H9 (cell line): ENCODE measurements at regions not wholly inside any gene's neighbourhood (a gene's known extent, or its start where the extent isn't known, plus 50 kb on each side); places are given as distances from the start of the nearest gene placed in this dataset.

Experiments used
- DNase-seq: peaks from one replicate; pipeline ENCODE4 v3.0.0-alpha.2; 2017
- H2AFZ ChIP-seq: one replicate; pipeline ENCODE4 v1.6.1; 2013; ENCODE audit warnings: mild to moderate bottlenecking, low read length, control low read depth, moderate library complexity
- H2AK5ac ChIP-seq: 2 replicates; pipeline ENCODE4 v1.6.1; 2013; ENCODE audit warnings: low read length, control low read depth, mixed read lengths; ENCODE audit not compliant: insufficient read length
- H2BK120ac ChIP-seq: one replicate; pipeline ENCODE4 v1.6.1; 2013; ENCODE audit warnings: low read depth, mild to moderate bottlenecking, low read length, control low read depth, inconsistent platforms; ENCODE audit not compliant: poor library complexity, severe bottlenecking
- H2BK12ac ChIP-seq: 2 replicates; pipeline ENCODE4 v1.6.1; 2013; ENCODE audit warnings: low read length, control low read depth, mixed read lengths, low read depth; ENCODE audit not compliant: insufficient read length
- H2BK15ac ChIP-seq: 2 replicates; pipeline ENCODE4 v1.6.1; 2013; ENCODE audit warnings: low read depth, low read length, control low read depth
- H2BK20ac ChIP-seq: one replicate; pipeline ENCODE4 v1.6.1; 2013; ENCODE audit warnings: low read depth, mild to moderate bottlenecking, low read length, control low read depth, inconsistent platforms; ENCODE audit not compliant: poor library complexity, severe bottlenecking
- H2BK5ac ChIP-seq: 2 replicates; pipeline ENCODE4 v1.6.1; 2013; ENCODE audit warnings: low read length, control low read depth, mixed read lengths; ENCODE audit not compliant: insufficient read length
- H3K14ac ChIP-seq: 2 replicates; pipeline ENCODE4 v1.6.1; 2013; ENCODE audit warnings: low read length, control low read depth; ENCODE audit not compliant: insufficient read depth
- H3K18ac ChIP-seq: 2 replicates; pipeline ENCODE4 v1.6.1; 2013; ENCODE audit warnings: low read depth, mild to moderate bottlenecking, mixed read lengths, low read length, control low read depth; ENCODE audit not compliant: insufficient read length
- H3K23ac ChIP-seq: 2 replicates; pipeline ENCODE4 v1.6.1; 2013; ENCODE audit warnings: low read length, control low read depth, mixed read lengths, low read depth; ENCODE audit not compliant: insufficient read length
- H3K23me2 ChIP-seq: 2 replicates; pipeline ENCODE4 v1.6.1; 2013; ENCODE audit warnings: low read depth, mild to moderate bottlenecking, mixed read lengths, low read length, control low read depth; ENCODE audit not compliant: insufficient read length, poor library complexity, severe bottlenecking
- H3K27ac ChIP-seq: 2 replicates; pipeline ENCODE4 v1.5.1; 2013; ENCODE audit warnings: low read length, control low read depth, mixed read lengths, low read depth; ENCODE audit not compliant: insufficient read length
- H3K27me3 ChIP-seq: 2 replicates; pipeline ENCODE4 v1.6.1; 2013; ENCODE audit warnings: low read length, control low read depth, inconsistent platforms; ENCODE audit not compliant: insufficient read depth
- H3K4ac ChIP-seq: 2 replicates; pipeline ENCODE4 v1.6.1; 2013; ENCODE audit warnings: low read depth, mild to moderate bottlenecking, control low read depth, inconsistent platforms, low read length, moderate library complexity
- H3K4me1 ChIP-seq: 2 replicates; pipeline ENCODE4 v1.6.1; 2013; ENCODE audit warnings: low read length, control low read depth, inconsistent platforms; ENCODE audit not compliant: insufficient read depth
- H3K4me2 ChIP-seq: 2 replicates; pipeline ENCODE4 v1.6.1; 2013; ENCODE audit warnings: low read length, control low read depth, mixed read lengths; ENCODE audit not compliant: insufficient read length, insufficient read depth
- H3K56ac ChIP-seq: 2 replicates; pipeline ENCODE4 v1.6.1; 2013; ENCODE audit warnings: low read depth, mild to moderate bottlenecking, mixed read lengths, low read length, control low read depth; ENCODE audit not compliant: insufficient read length
- H3K79me1 ChIP-seq: 2 replicates; pipeline ENCODE4 v1.6.1; 2013; ENCODE audit warnings: low read depth, mild to moderate bottlenecking, moderate library complexity, low read length, control low read depth, inconsistent platforms; ENCODE audit not compliant: insufficient read depth, poor library complexity, severe bottlenecking
- H3K79me2 ChIP-seq: 2 replicates; pipeline ENCODE4 v1.6.1; 2013; ENCODE audit warnings: low read length, control low read depth, inconsistent platforms; ENCODE audit not compliant: insufficient read depth
- H3K9ac ChIP-seq: 2 replicates; pipeline ENCODE4 v1.6.1; 2013; ENCODE audit warnings: low read length, control low read depth, mixed read lengths; ENCODE audit not compliant: insufficient read length; ENCODE audit errors: extremely low read depth
- H3K9me3 ChIP-seq: one replicate; pipeline ENCODE4 v1.6.1; 2013; ENCODE audit warnings: low read depth, low read length, inconsistent platforms; ENCODE audit not compliant: control insufficient read depth
- H3T11ph ChIP-seq: one replicate; pipeline ENCODE4 v1.6.1; 2013; ENCODE audit warnings: mild to moderate bottlenecking, low read length, control low read depth, inconsistent platforms
- H4K20me1 ChIP-seq: one replicate; pipeline ENCODE4 v1.6.1; 2013; ENCODE audit not compliant: control insufficient read depth, insufficient read length, insufficient read depth
- H4K5ac ChIP-seq: 2 replicates; pipeline ENCODE4 v1.6.1; 2013; ENCODE audit warnings: low read depth, mild to moderate bottlenecking, mixed read lengths, low read length, control low read depth; ENCODE audit not compliant: insufficient read length
- H4K8ac ChIP-seq: replicated peaks from 2 replicates; pipeline ENCODE4 v1.6.1; 2013; ENCODE audit warnings: low read length, control low read depth, mixed read lengths, low read depth; ENCODE audit not compliant: insufficient read length
- H4K91ac ChIP-seq: 2 replicates; pipeline ENCODE4 v1.6.1; 2013; ENCODE audit warnings: low read depth, mild to moderate bottlenecking, moderate library complexity, mixed read lengths, low read length, control low read depth; ENCODE audit not compliant: insufficient read length
- H3K27ac Mint-ChIP-seq, 3 experiments: 2 replicates in 2 of 3; 3 replicates in 1 of 3; pipeline ENCODE4 v1.8.0; 2020 to 2021; ENCODE audit warnings: mixed read lengths in 3 of 3, mild to moderate bottlenecking in 1 of 3, moderate library complexity in 1 of 3
- H3K27me3 Mint-ChIP-seq: 2 replicates; pipeline ENCODE4 v1.8.0; 2021; ENCODE audit warnings: low read depth, mild to moderate bottlenecking, moderate library complexity, mixed read lengths
- H3K36me3 Mint-ChIP-seq, 3 experiments: 2 replicates in 2 of 3; 3 replicates in 1 of 3; pipeline ENCODE4 v1.8.0; 2020 to 2021; ENCODE audit warnings: low read depth in 3 of 3, mixed read lengths in 3 of 3; ENCODE audit not compliant: insufficient read depth in 1 of 3
- H3K4me1 Mint-ChIP-seq, 2 experiments: 2 replicates each; pipeline ENCODE4 v1.8.0; 2020; ENCODE audit warnings: mixed read lengths in 2 of 2
- H3K4me3 Mint-ChIP-seq, 2 experiments: 2 replicates in 1 of 2; 3 replicates in 1 of 2; pipeline ENCODE4 v1.8.0; 2020 to 2021; ENCODE audit warnings: mild to moderate bottlenecking in 2 of 2, mixed read lengths in 2 of 2, moderate library complexity in 1 of 2
- H3K9me3 Mint-ChIP-seq, 2 experiments: 2 replicates in 1 of 2; 3 replicates in 1 of 2; pipeline ENCODE4 v1.8.0; 2020; ENCODE audit warnings: mild to moderate bottlenecking in 2 of 2, mixed read lengths in 2 of 2, moderate library complexity in 1 of 2
- WGBS: extraction: QIAGEN DNeasy Blood & Tissue Kit; methylation state at CpG from one replicate; pipeline ENCODE4 v1.1.7; 2013; ENCODE audit warnings: missing lambda C conversion rate, low lambda C conversion rate, mixed read lengths; ENCODE audit not compliant: insufficient read length; ENCODE audit errors: extremely low coverage; 5-methylcytosine and 5-hydroxymethylcytosine counted together
- TF ChIP-seq, protein P1 (sequence below): fragments of 200-600 bp; sonication (generic); conservative IDR thresholded peaks from 3 replicates; pipeline ENCODE4 v1.8.0; 2021; ENCODE audit warnings: antibody characterized with exemption, mild to moderate bottlenecking

DNA sequence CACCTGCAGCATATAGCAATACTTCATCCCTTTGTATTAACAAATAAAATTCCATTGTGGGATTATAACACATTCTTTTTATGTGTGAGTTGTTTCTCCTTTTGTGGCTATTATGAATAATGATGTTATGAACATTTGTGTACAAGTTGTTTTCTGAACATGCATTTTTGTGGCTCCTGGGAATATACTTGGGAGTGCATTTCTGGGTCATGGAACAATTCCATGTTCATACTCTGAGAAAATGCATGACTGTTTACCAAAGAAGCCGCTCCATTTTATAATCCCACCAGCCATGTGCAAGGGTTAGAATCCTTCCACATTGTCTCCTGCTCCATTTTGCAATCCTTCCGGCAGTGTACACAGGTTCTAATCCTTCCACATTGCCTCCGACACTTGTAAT, 713.8 kb downstream of the TBC1D22A start:
- H2AK5ac ChIP-seq, result no peak overlapping the region
- no peak overlapping the region for H2BK5ac ChIP-seq
- no peak overlapping the region for H4K91ac ChIP-seq
- H2BK120ac ChIP-seq, result no peak overlapping the region
- H3K23me2 ChIP-seq, result no peaks in the 10 kb centered on the region
- H3K4me2 ChIP-seq, result no peak overlapping the region
- no peaks in the 10 kb centered on the region for H3K27me3 ChIP-seq
- H3K14ac ChIP-seq, result no peak overlapping the region
- peaks cover 0 to 35% (median 3%) of the 10 kb centered on the region in 3 experiments; a peak in 5 of 7 replicates for H3K36me3 Mint-ChIP-seq
- H3K79me1 ChIP-seq, result no peaks in the 10 kb centered on the region
- WGBS, result no CpG with 5 or more reads among the region's 3 CpGs
- no peaks in the 10 kb centered on the region for H3K4me1 ChIP-seq
- H2BK12ac ChIP-seq, result no peak overlapping the region
- H3K27ac Mint-ChIP-seq, result no peak overlapping the region
- H2BK20ac ChIP-seq, result no peak overlapping the region
- H4K20me1 ChIP-seq, result no peaks in the 10 kb centered on the region
- no peak overlapping the region for H3K23ac ChIP-seq
- H3K27ac ChIP-seq, result no peak overlapping the region
- no peak overlapping the region for H3K9ac ChIP-seq
- H3K18ac ChIP-seq, result no peak overlapping the region
- no peak overlapping the region for H3K56ac ChIP-seq
- no peak overlapping the region for H2AFZ ChIP-seq
- peaks cover 81 to 96% of the 10 kb centered on the region in 2 experiments for H3K9me3 Mint-ChIP-seq
- no peak overlapping the region for H3K4ac ChIP-seq
- no peak overlapping the region for H2BK15ac ChIP-seq
- H3K9me3 ChIP-seq, result peaks cover 61% of the 10 kb centered on the region
- no peak overlapping the region for H3K4me3 Mint-ChIP-seq
- no peak overlapping the region for H4K5ac ChIP-seq
- no peaks in the 10 kb centered on the region for H3K4me1 Mint-ChIP-seq
- peaks cover 4% of the 10 kb centered on the region for H3K27me3 Mint-ChIP-seq
- H3T11ph ChIP-seq, result no peak overlapping the region
- no peaks in the 10 kb centered on the region for H3K79me2 ChIP-seq
- TF ChIP-seq, protein P1, sequence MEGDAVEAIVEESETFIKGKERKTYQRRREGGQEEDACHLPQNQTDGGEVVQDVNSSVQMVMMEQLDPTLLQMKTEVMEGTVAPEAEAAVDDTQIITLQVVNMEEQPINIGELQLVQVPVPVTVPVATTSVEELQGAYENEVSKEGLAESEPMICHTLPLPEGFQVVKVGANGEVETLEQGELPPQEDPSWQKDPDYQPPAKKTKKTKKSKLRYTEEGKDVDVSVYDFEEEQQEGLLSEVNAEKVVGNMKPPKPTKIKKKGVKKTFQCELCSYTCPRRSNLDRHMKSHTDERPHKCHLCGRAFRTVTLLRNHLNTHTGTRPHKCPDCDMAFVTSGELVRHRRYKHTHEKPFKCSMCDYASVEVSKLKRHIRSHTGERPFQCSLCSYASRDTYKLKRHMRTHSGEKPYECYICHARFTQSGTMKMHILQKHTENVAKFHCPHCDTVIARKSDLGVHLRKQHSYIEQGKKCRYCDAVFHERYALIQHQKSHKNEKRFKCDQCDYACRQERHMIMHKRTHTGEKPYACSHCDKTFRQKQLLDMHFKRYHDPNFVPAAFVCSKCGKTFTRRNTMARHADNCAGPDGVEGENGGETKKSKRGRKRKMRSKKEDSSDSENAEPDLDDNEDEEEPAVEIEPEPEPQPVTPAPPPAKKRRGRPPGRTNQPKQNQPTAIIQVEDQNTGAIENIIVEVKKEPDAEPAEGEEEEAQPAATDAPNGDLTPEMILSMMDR, result no peak
- no peak overlapping the region for H4K8ac ChIP-seq
- no peak for DNase-seq
